A549 (cell line): ENCODE measurements at regions not wholly inside any gene's neighbourhood (a gene's known extent, or its start where the extent isn't known, plus 50 kb on each side); places are given as distances from the start of the nearest gene placed in this dataset.

Experiments
- CTCF ChIP-seq: fragments of >200 bp; sonication (Bioruptor Twin); formaldehyde crosslinking; IDR thresholded peaks from 3 replicates; pipeline ENCODE4 v1.5.1; 2016
- ESRRA ChIP-seq: fragments of 150-350 bp; IDR thresholded peaks from 2 replicates; pipeline ENCODE4 v1.6.1; 2014; ENCODE audit warnings: mild to moderate bottlenecking, low read length, borderline replicate concordance
- MAX ChIP-seq: IDR thresholded peaks from 2 replicates; pipeline ENCODE4 v1.6.1; 2012
- MYC ChIP-seq: IDR thresholded peaks from 2 replicates; pipeline ENCODE4 v1.6.1; 2012; ENCODE audit warnings: mild to moderate bottlenecking, inconsistent platforms, low read length, improper control_type of control experiment, borderline replicate concordance
- POLR2A ChIP-seq: IDR thresholded peaks from 2 replicates; pipeline ENCODE4 v1.6.1; 2012; ENCODE audit warnings: mild to moderate bottlenecking, low read length
- ZFP36 ChIP-seq: fragments of 450-650 bp; IDR thresholded peaks from 2 replicates; pipeline ENCODE4 v1.6.1; 2014; ENCODE audit warnings: borderline replicate concordance; ENCODE audit not compliant: partially characterized antibody

GRCh38 chr14:61160798-61161197 lies 120.3 kb downstream of the TMEM30B start:
- no peak for TF ChIP-seq ZFP36
- TF ChIP-seq CTCF: no peak
- no peak for TF ChIP-seq ESRRA
- no peak for TF ChIP-seq POLR2A
- TF ChIP-seq MYC: no peak
- no peak for TF ChIP-seq MAX
